ENCODE measurements at regions not wholly inside any gene's neighbourhood (a gene's known extent, or its start where the extent isn't known, plus 50 kb on each side); places are given as distances from the start of the nearest gene placed in this dataset.

GRCh38 chrX:5775846-5776430 is 452.7 kb downstream of the NLGN4X start:
- TF ChIP-seq YY1 (IDR thresholded peaks at IDR 0.05; ENCODE audit: insufficient read depth, insufficient read length): no peak
- no peak for TF ChIP-seq SUZ12 (IDR thresholded peaks at IDR 0.05; ENCODE audit: extremely low read depth, insufficient read depth, insufficient read length)

Data from NT2/D1 (cell line).